Activated B cell treated with CpG ODN at 0.5 μM for 24 hours (primary cell): ENCODE measurements at regions not wholly inside any gene's neighbourhood (a gene's known extent, or its start where the extent isn't known, plus 50 kb on each side); places are given as distances from the start of the nearest gene placed in this dataset.

Experiments used
- ATAC-seq: fragments of 200-7000 bp; cut with Tn5 transposase; one replicate; pipeline ENCODE4 v1.10.0; 2021; ENCODE audit warnings: low read depth, mild to moderate bottlenecking, moderate library complexity
- CTCF ChIA-PET: fragments of 350-600 bp; sonication (Branson Sonifier 250); formaldehyde crosslinking; loops from one replicate; lab custom pipeline; 2021; ENCODE audit warnings: antibody characterized with exemption; lab: Charles Lee
- POLR2A ChIA-PET: fragments of 350-600 bp; sonication (Branson Sonifier 250); formaldehyde crosslinking; loops from one replicate; lab custom pipeline; 2021; ENCODE audit warnings: antibody characterized with exemption; lab: Charles Lee
- DNase-seq: peaks from one replicate; pipeline ENCODE4 v3.0.0; 2022
- H3K27ac Mint-ChIP-seq: one replicate; pipeline ENCODE4 v1.8.0; 2020; ENCODE audit warnings: mixed read lengths
- H3K27me3 Mint-ChIP-seq: one replicate; pipeline ENCODE4 v1.8.0; 2021; ENCODE audit warnings: mixed read lengths
- H3K36me3 Mint-ChIP-seq: one replicate; pipeline ENCODE4 v1.8.0; 2021; ENCODE audit warnings: low read depth, mixed read lengths
- H3K4me1 Mint-ChIP-seq: one replicate; pipeline ENCODE4 v1.8.0; 2021; ENCODE audit warnings: mixed read lengths
- H3K4me3 Mint-ChIP-seq: one replicate; pipeline ENCODE4 v1.8.0; 2020; ENCODE audit warnings: mild to moderate bottlenecking, mixed read lengths
- H3K9me3 Mint-ChIP-seq: one replicate; pipeline ENCODE4 v1.8.0; 2020; ENCODE audit warnings: mixed read lengths
- intact Hi-C: fragments of 100-400 bp; cut with micrococcal nuclease; formaldehyde crosslinking; loops from one replicate; pipeline ENCODE4 v1.15.1; 2024
- TF ChIP-seq, protein P1 (sequence below): fragments of 200-600 bp; IDR thresholded peaks from one replicate; pipeline ENCODE4 v1.8.0; 2022; ENCODE audit warnings: antibody characterized with exemption, mild to moderate bottlenecking

GRCh38 chr4:164396439-164396838 lies 357.5 kb upstream of the SMIM31 start:
- no peak overlapping the region for H3K27ac Mint-ChIP-seq
- H3K27me3 Mint-ChIP-seq = no peaks in the 10 kb centered on the region
- H3K4me3 Mint-ChIP-seq = no peak overlapping the region
- TF ChIP-seq, protein P1, sequence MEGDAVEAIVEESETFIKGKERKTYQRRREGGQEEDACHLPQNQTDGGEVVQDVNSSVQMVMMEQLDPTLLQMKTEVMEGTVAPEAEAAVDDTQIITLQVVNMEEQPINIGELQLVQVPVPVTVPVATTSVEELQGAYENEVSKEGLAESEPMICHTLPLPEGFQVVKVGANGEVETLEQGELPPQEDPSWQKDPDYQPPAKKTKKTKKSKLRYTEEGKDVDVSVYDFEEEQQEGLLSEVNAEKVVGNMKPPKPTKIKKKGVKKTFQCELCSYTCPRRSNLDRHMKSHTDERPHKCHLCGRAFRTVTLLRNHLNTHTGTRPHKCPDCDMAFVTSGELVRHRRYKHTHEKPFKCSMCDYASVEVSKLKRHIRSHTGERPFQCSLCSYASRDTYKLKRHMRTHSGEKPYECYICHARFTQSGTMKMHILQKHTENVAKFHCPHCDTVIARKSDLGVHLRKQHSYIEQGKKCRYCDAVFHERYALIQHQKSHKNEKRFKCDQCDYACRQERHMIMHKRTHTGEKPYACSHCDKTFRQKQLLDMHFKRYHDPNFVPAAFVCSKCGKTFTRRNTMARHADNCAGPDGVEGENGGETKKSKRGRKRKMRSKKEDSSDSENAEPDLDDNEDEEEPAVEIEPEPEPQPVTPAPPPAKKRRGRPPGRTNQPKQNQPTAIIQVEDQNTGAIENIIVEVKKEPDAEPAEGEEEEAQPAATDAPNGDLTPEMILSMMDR = no peak
- DNase-seq = no peak
- intact Hi-C loops = no loop called here
- H3K9me3 Mint-ChIP-seq = no peaks in the 10 kb centered on the region
- ChIA-PET POLR2A (no interaction called here), CTCF (no interaction called here)
- no peaks in the 10 kb centered on the region for H3K4me1 Mint-ChIP-seq
- no peaks in the 10 kb centered on the region for H3K36me3 Mint-ChIP-seq
- ATAC-seq = no peak

DNA sequence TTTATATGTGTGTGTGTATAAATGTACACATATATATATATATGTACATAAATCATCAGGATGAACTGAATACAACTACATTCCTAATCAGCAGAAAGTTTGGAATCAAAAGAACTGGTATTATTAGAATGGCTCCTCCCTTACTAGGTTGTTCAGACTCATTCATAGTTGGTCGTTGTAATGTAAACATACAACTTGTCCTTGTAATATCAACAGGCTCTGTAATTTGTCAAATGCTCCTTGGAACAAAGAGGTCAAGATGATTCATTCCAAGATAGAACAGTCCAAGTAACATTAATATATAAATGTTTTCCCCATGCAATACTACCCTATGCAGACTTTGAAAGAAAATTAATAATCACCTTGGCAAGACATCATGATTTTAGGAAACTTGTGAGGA lies 351.4 kb upstream of the SMIM31 start:
- H3K9me3 Mint-ChIP-seq = no peaks in the 10 kb centered on the region
- TF ChIP-seq, protein P1 = no peak
- no peak overlapping the region for H3K27ac Mint-ChIP-seq
- H3K36me3 Mint-ChIP-seq = no peaks in the 10 kb centered on the region
- H3K4me3 Mint-ChIP-seq = no peak overlapping the region
- intact Hi-C loops = no loop called here
- no peaks in the 10 kb centered on the region for H3K27me3 Mint-ChIP-seq
- POLR2A ChIA-PET = no interaction called here
- DNase-seq (no peak), ATAC-seq (no peak)
- H3K4me1 Mint-ChIP-seq = no peaks in the 10 kb centered on the region
- CTCF ChIA-PET = no interaction called here

DNA sequence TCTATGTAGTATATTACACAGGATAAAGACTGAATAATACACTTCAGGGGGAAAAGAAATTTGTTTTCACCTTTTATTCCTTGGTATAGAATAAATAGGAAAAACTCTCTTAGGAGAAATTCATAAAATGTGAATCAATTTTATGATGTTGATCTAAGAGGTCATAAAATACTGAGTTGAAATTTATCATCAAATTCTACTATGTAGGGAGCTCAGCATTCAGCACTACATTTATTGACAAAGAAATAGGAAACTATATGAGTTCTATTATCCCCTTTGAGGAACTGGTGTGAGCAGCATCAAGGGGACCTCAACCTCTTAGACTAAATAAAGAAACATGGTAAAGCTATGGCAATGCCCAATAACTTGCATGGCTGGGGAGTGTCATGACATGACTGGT lies 348.2 kb upstream of the SMIM31 start:
- no peak overlapping the region for H3K4me3 Mint-ChIP-seq
- TF ChIP-seq, protein P1 = no peak
- DNase-seq = no peak
- H3K9me3 Mint-ChIP-seq = no peaks in the 10 kb centered on the region
- H3K4me1 Mint-ChIP-seq = no peaks in the 10 kb centered on the region
- POLR2A ChIA-PET = no interaction called here
- ATAC-seq = no peak
- intact Hi-C loops = no loop called here
- no peaks in the 10 kb centered on the region for H3K36me3 Mint-ChIP-seq
- no peak overlapping the region for H3K27ac Mint-ChIP-seq
- H3K27me3 Mint-ChIP-seq = no peaks in the 10 kb centered on the region
- CTCF ChIA-PET = no interaction called here

- DNase-seq (no peak), ATAC-seq (no peak)
- Mint-ChIP-seq H3K27ac (no peak overlapping the region), H3K4me3 (no peak overlapping the region), H3K36me3 (no peaks in the 10 kb centered on the region), H3K4me1 (no peaks in the 10 kb centered on the region), H3K9me3 (no peaks in the 10 kb centered on the region), H3K27me3 (no peaks in the 10 kb centered on the region)
- intact Hi-C loops = no loop called here
- ChIA-PET CTCF (no interaction called here), POLR2A (no interaction called here)
- TF ChIP-seq, protein P1 = no peak
Observed at GRCh38 chr4:164408831-164409230, 345.1 kb upstream of the SMIM31 start.

GRCh38 chr4:164410401-164410800 lies 343.5 kb upstream of the SMIM31 start:
- no peak for DNase-seq
- Mint-ChIP-seq H3K27me3 (no peaks in the 10 kb centered on the region), H3K27ac (no peak overlapping the region), H3K4me3 (no peak overlapping the region), H3K4me1 (no peaks in the 10 kb centered on the region), H3K36me3 (no peaks in the 10 kb centered on the region), H3K9me3 (no peaks in the 10 kb centered on the region)
- TF ChIP-seq, protein P1 = no peak
- POLR2A ChIA-PET = no interaction called here
- CTCF ChIA-PET = no interaction called here
- intact Hi-C loops = no loop called here
- ATAC-seq = no peak
